ENCODE measurements at regions not wholly inside any gene's neighbourhood (a gene's known extent, or its start where the extent isn't known, plus 50 kb on each side); places are given as distances from the start of the nearest gene placed in this dataset.

DNA sequence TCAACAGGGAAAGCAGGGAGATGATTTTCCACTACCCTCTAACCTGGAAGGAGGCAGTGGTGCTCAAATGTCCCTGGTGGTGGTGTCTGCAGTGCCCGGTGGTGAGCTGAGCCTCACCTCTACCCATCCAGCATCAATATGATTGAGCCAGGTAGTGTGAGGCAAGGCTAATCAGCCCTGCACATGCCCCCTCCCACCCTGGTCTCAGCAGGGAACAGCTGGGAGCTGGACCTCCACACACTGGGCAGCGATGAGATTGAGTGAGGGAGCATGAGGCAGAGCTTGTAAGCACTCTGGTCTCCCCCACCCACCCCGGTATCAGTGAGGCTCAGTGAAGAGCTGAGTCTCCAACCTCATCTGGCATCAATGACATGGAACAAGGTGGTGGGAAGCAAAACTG lies 634.3 kb downstream of the PTPRU start:
- no peak for DNase-seq

DNA sequence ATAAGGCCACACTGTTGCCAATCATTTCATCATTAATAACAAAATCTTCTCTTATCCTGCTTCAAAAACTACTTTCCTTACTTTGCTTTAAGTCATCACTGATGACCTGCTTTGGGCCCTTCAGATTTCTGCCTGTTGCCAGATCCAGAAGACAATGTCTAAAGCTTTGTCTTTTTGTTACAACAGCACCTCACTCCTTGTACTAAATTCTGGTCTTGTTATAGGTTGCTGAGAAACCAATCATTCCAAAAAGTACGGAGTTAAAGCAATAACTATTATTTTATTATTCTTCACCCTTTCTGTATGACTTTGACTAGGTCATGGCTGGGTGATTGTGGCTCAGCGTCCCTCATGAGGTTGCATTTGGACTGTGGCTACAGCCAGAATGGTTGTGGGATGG lies 633.5 kb downstream of the PTPRU start:
- no peak for DNase-seq

DNA sequence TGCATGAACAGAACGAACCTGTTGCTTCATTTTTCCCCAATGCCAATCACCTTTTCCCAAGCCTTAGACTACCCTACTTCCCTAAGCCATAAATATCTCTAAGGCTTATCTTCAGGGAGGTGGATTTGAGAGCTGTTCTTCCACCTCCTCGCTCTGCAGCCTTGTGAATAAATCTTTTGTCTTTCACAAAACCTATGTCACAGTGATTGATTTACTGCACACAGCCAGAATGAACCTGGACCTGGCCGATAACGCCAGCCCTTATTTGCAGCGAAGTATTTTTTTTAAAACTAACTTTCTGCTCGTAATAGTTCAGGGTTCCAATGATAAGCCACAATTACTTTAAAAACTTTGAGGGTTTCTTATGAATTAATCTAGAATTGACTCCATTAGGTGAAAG lies 632.6 kb downstream of the PTPRU start:
- DNase-seq = no peak

DNA sequence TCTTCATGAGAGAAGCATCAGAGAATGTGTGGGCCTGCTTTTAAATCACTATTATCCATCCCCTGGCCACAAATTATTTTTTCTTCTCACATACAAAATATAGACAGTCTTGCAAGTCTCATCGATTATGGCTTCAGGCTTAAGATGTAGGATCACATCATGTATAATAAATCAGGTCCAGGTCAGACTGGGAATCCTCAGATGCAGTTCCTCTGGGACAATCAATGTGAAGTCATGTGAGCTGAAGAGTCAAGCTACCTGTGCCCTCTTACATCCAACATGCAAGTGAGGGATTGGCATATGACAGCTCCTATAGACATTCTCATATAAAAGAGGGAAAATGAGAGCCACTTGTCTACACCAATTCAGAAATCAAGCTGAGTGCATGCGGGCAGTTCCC lies 631.8 kb downstream of the PTPRU start:
- no peak for DNase-seq

DNA sequence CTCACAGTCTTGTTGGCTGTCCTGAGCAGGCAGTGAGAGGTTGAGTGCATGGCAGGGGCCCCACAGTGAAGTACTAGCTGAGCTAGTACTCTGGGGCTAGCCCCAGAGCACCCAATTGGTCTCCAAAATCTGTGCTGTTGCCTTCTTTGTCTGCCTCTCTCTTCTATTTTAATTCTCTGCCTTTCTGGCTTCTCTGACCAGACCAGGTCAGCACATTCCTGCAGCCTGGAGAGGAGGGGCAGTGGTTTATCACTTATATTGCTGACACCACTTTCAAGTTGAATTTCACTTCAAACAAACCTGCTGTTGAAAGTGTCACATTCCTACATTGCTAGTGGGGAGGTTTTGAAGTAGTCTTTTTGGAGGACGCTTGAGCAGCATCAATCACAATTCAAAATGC lies 628.7 kb downstream of the PTPRU start:
- no peak for DNase-seq

DNA sequence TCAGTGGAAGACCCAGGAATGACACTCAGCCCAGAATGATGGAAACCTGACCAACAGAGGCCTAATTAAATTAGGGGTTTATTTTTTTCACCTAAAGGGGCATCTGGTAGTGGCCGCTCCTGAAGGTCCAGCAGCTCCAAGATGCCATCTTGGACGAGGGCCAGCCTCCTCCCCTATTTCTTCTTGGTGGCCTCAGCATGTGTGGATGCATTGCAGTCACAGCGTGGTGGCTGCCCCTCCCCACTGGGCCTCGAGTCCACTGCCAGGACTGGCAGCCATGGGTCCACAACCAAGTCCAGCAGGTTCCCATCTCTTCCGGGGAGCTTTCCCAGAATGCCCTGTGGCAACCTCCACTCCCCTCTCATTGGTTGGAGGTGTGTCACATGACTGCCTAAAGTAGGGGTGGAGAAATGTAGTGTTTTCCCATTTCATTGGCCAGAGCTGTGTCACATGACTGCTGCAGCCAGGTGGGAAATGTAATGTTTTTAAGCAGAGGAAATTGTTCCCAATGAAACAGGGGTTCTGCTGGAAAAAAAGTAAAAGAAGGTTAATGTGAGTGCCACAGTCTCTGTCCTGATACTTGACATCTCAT lies 628.2 kb downstream of the PTPRU start:
- no peak for DNase-seq

DNA sequence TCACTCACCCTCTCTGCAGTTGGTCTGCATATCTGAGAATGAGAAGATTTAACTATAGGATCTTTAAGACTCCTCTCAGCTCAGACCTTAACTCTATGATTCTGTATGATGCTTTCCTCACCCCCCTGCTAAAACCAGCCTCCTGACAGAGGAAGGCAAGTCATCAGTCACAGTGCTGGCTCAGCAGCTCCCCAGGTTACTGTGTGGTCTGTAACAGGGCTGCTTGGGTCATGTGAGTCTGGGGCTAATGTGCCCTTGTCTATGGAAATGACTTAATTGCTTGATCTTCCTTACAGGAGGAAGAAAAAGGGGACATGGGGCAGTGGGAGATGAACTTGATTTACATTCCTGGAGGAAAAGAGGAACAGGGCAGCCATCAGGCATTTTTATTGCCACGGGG lies 625.6 kb downstream of the PTPRU start:
- DNase-seq = no peak

DNA sequence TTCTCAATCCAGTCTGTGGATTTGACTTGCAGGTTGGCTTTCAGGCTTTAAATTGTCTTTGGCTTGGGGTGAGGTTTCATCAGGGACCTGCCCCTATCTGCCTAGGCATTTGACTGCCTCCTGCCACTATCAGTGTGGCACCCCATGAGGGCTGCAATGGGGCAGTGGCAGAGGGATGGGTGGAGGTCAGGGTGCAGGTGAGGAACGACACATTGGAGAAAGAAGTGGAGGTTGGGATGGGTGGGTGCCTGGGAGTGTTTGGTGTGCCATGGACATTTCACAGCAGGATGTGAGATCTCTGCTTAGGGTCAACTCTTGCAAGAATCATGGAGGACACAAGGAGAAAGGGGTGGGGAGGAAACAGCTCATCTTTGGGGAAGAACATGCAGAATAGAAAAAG lies 625.1 kb downstream of the PTPRU start:
- no peak for DNase-seq

DNA sequence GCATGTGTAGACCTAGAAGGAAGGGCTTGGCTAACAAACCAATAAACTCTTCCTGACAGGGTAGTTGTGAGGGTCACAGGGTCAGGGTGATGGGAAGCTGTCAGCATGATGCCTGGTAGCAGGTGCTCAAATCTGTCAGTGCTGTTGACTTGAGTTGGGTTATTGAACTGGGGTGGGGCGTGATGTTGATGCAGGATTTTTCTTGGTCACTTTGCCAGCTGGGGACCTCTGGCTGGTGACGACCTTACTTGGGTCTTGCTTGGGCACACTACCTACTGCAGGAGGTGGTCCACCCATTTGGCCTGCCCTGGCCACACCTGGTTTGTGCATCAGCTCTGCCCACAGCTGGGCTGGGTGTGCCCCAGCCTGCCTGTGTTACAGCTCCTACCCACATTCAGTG lies 624.4 kb downstream of the PTPRU start:
- DNase-seq = no peak

DNA sequence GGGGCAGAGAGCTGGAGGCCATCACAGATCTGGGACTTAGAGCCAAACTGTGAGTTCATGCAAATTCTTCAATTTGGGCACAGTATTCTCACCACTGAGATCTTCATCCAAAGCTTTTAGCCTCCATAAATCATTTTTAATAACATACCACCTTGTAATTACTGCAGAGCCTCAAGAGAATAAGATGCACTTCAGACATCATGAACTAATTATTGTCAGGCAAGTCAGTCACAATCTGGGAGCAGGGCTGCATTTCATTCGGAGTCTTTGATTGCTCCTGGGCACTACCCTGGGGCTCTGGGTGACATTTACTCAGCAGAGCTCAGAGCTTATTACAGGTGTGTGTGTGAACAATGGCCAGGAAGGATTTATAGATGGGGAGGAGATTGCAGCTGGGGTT lies 623.7 kb downstream of the PTPRU start:
- no peak for DNase-seq

DNA sequence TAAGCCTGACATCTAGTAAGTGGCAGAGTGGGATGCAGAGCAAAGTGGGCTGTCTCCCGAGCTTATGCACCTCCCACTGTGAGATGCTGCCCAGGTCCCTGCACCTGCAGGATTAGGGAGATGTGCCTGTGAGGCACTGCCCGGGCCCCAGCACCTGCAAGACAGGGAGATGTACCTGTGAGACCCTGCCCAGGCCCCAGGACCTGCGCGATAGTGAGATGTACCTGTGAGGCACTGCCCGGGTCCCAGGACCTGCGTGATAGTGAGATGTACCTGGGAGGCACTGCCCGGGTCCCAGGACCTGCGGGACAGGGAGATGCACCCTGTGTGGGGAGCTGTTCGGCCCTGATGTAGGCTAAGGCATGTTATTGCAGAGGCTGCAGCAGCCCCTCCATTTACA lies 622.8 kb downstream of the PTPRU start:
- DNase-seq = no peak

DNA sequence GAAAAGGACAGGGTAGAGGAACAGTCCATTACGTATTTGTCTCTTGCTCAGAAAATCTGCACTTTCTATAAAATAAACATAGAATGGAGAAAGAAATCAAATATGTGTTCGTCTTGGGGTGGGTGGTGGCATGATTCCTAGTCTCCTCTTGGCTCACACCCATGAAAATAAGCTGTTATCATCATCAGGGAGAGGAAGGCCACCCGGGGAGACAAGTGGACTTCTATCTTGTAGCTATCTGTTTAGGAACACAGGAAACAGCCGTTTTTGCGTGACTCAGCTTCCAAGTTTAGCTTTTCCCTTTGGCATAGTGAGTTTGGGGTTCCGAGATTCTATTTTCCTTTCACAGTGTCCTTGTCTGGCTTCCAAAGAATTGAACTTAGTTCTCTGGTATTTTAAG lies 622.3 kb downstream of the PTPRU start:
- no peak for DNase-seq

DNA sequence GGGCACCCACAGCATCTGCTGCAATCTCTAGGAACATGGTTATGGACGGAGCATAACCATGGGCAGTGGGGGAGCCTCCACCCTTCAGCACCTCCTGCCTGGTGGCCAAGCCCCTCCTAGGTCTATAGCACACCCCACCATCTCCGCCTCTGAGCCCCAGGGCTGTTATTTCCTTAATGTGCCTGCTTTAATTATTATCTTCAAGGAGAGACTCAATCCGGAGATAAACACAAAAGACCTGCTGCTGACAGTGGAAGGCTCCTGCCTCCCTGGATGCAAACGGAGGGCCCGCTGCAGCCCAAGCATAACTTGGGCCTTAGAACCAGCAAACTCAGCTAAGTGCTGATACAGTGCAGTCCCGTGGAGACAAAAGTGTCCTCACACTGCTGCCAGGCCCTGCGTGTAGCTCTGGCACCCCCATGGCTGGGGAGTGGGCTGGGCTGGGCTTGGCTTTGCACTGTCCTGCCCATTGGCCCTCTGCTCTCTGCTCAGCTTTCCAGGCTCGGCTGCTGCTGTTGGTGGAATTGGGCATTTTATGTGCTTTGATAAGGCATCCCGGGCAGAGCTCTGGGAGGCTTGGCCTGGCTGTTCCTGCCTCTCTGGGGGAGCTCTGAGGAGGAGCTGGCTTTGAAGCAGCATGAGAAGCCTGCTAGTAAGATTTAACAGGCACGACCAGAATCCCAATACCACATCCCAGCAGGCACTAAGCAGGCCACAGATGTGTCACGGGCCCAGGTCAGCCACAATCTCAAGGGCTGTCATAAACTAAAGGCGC lies 620.2 kb downstream of the PTPRU start:
- DNase-seq = no peak

DNA sequence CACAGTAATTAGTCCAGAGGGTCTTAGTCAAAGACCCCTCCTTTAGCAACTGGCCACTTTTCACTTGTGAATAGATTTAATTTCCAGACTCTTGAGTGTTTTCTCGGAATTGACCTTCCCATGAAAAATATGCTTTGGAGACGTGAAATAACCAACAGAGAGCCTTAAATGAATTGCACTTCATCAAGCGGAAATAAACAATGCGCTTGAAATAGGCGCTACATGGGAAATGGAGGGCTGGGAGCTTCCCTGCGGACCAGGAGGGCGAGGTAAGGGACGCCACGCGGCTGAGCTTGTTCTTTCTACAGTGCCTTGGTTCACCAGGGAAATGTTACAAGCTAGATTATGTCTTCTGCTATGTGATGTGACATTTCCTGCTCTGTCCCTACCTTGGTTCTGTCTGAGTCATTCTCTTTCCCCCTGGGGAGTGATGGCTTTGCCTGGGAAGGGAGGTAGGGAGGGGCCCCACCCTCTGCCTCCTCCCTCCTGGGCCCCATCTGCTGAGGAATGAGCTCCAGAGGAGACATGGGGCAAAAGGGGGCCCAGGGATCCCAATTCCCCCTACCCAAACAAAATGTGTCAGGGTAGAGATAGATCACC lies 619.3 kb downstream of the PTPRU start:
- DNase-seq = no peak

DNA sequence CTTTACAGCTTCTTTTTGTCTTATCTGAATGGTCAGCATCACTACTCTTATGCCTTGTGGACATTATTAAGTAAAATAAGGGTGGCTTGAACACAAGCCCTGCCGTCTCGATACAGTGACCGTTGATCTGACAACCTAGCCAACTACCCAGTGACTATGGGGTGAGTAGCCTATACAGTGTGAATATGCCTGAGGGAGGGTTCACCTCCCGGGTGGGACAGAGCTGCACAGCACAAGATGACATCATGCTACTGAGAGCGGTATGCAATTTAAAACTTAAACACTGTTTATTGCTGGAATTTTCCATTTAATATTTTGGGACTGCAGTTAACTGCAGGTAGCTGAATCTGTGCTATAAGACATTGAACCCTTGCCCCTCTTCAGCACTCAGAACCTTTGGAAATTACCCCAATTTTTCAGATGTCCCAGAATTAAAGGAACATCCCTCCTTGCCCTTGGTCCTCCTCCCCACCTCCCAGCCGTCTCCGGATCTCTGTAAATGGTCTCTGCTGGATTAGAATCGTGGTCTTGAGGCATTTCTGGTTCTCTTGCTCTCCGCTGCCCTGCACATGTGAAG lies 618.5 kb downstream of the PTPRU start:
- DNase-seq = no peak

DNA sequence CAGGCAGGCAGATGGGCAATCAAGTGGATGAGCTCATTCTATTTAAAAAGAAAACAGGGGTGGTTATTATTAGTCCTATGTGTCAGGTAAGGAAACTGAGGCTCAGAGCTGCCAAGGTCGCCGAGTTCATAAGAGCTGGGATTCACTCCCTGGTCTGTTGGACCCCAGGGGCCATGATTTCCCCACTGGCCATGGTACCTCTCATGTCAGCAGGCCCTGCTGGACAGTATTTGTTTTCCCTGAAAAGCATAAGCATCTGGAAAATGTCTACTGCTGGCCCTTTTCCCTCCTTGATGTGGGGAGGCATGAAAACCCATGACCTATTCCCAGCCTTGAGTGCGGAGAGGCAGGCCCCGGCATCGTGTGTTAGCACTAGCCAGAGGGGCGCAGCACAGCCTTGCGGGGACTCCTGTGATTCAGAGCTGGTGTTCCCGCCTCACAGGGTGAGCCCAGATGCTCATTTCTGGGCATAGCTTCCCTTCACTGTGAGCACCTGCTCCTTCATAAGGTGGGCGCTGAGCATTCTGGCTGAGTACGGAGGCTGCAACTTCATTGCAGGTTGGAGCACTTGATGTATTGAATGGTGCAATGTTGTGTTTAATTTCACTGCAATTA lies 617.5 kb downstream of the PTPRU start:
- DNase-seq = no peak

DNA sequence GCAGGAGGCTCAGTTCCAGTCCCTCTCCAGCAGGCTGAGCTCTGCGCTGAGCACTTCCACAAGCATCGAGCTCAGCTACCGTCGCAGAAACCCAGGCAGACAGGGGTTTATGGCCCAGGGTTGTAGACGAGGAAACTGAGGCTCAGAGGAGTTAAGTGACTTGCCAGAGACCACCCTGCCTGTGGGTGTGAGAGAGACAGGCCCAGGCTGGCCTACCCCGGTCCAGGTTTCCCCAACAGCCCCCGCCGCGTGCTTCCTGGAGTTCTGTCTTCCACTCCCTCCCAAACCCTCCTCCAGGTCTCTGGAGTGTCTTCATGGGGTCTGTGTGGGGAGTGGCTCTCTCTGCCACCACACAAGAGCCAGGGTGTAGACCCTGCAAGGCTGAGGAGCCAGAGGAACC lies 615.9 kb downstream of the PTPRU start:
- no peak for DNase-seq

DNA sequence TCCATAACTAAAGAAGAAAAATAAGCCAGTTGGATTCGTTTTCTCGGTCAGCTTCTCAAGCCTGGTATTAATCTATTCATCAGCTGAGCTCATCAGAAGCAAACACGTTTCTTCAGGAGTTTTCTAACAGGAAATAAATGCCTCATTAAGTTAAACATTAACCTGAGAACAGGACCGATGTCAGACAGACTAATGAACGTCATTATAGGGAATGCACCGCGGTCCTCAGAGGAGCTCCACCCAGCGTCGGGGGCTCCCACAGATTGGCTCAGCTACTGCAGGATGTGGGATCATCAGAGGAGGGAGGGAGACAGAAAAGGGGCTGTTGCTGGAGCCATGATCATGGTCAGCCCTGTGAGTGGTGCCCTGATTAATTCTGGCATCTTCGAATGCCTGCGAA lies 615.4 kb downstream of the PTPRU start:
- DNase-seq = no peak

DNA sequence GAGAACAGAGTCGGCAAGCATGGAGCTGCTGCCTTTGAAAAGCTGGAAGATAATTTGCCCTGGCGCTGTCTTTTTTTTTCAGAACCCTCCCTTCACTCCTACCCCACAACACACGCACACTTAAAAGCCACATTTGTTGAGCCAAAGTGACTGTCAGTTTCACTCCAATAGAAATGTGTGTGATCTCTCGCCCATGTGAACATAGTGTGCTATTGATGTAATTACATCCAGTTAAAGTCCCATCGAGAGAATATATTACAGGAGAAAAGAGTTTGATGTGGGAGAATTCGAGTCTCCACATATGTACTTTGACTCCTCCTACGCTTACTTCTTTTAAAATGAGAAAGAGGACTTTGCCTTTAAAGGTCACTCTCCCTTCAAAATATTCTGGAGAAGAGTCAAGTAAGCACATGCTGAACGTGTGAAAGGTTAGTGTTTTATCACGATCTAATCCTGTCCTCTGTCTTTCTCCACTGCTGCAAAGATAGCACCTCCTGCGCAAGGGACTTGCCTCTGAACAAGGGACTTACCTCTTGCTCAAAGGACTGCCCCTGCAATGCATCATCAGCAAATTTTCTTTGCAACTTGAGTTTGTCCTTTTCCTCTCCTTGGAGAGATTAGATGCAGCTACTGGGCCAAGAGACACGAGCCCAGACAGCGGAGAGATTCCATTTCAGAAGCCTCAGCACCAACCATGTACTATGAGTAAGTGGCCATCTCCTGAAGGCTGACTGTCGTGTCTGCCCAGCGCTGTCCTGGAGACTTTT lies 613.9 kb downstream of the PTPRU start:
- DNase-seq = no peak

DNA sequence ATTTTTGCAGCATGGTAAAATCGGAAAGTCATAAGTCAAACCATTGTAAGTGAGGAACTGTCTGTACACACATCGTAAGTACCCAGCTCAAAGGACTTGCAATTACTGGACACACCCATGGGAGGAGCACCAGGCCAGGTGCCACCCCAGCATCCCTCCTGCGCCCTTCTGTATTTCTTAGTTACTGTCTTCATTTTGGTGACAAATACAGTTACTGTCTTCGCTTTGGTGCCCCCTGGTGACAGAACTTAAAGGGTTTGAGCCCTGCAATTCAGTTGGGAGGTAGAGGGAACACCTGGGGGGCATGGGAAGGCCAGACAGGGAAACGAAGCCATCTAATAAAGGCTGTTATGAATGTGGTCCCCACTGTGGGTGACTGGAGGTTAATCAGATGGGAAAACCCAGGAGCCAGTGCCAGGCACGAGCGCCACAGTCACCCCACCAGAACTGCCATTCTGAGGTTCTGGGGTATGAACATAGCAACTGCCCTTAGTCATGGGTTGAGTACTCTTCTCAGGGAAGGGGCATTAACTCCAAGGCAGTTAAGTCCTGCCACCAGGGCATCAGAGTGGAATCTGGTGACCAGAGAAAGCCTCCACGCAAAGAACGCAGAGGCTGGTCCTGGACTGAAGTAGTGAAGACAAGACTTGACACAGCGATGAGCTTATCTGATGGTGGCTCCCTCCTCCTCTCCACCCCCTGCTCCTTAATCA lies 612.9 kb downstream of the PTPRU start:
- DNase-seq = peak; percentile 26

DNA sequence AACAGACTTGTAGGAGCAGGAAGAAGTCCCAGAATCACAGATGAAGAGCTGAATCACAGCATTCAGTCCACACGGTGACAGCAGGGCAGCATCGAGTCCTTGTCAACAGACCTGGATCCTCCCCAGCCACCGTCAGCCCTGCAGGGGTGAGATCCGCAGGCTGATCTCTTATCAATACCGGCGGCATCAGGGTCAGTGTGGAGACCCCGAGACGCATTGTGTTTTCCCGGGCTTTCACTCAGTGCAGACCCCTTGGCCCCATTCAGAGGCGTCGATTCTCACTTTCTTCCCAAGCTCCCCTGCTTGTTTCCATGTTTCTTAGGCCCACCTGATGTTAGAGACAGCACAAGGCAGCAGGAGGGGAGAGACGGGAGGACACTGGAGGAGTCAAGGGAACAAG lies 609.6 kb downstream of the PTPRU start:
- no peak for DNase-seq

DNA sequence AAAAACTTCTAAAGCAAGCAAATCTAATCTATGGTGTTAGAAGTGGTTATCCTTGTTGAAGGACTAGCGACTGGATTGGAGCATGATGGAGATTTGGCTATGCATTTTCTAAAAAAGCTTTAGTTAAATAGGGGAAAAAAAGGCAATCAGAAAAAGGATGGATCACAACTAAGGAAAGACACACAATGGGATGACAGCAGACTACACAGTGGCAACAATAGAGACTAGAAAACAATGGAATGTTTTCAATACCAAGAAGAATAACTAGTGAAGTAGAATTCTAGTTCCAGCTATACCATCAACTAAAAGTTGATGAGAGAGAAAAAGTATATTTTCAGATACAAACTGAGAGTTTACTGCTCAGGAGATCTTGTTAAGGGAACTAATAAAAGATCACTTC lies 605.8 kb downstream of the PTPRU start:
- DNase-seq = no peak

Measured in activated T-cell treated with anti-CD3 and anti-CD28 coated beads, Interleukin-2, amount 50 U/mL, for 1 hour (primary cell).